ENCODE measurements at regions not wholly inside any gene's neighbourhood (a gene's known extent, or its start where the extent isn't known, plus 50 kb on each side); places are given as distances from the start of the nearest gene placed in this dataset.

GRCh38 chr13:73131247-73131646 lies 72.4 kb downstream of the KLF5 start:
- Histone ChIP-seq H3K9me3 (ENCODE audit: control insufficient read depth in 1 of 2, insufficient read depth in 1 of 2, low read length in 2 of 2) (no peaks in the 10 kb centered on the region), H3K4me1 (ENCODE audit: insufficient read depth, low read length) (no peaks in the 10 kb centered on the region), H3K36me3 (ENCODE audit: insufficient read depth, low read length) (no peaks in the 10 kb centered on the region), H3K27ac (ENCODE audit: low read depth in 1 of 2, low read length in 2 of 2) (no peak overlapping the region), H3K4me3 (ENCODE audit: low read length) (no peak overlapping the region), H3K27me3 (ENCODE audit: control insufficient read depth in 1 of 2, insufficient read depth in 2 of 2, low read length in 2 of 2) (no peaks in the 10 kb centered on the region)
- no peaks in the 10 kb centered on the region for H3K9me3 Mint-ChIP-seq
- no peak for TF ChIP-seq CTCF (IDR thresholded peaks at IDR 0.05)
- no peak for ATAC-seq (ENCODE audit: poor library complexity)
- H3K27me3 Mint-ChIP-seq = no peaks in the 10 kb centered on the region
- no peak overlapping the region for H3K4me3 Mint-ChIP-seq
- POLR2A ChIA-PET = no interaction called here
- no peak for DNase-seq
- H3K36me3 Mint-ChIP-seq (ENCODE audit: low read depth) = no peaks in the 10 kb centered on the region
- H3K4me1 Mint-ChIP-seq (ENCODE audit: low read depth) = no peaks in the 10 kb centered on the region
- intact Hi-C loops (cut with DNase I, micrococcal nuclease) = no loop called here
- CTCF ChIA-PET = interaction anchor here (0.7 kb wide), 1 partner anchor 24 kb away, joined by 4 read pairs; no protein-coding TSS in a partner anchor
- no peak overlapping the region for H3K27ac Mint-ChIP-seq

GRCh38 chr13:73129023-73129422 lies 70.2 kb downstream of the KLF5 start:
- Histone ChIP-seq H3K27me3 (ENCODE audit: control insufficient read depth in 1 of 2, insufficient read depth in 2 of 2, low read length in 2 of 2) (no peaks in the 10 kb centered on the region), H3K27ac (ENCODE audit: low read depth in 1 of 2, low read length in 2 of 2) (no peak overlapping the region), H3K36me3 (ENCODE audit: insufficient read depth, low read length) (no peaks in the 10 kb centered on the region), H3K9me3 (ENCODE audit: control insufficient read depth in 1 of 2, insufficient read depth in 1 of 2, low read length in 2 of 2) (no peaks in the 10 kb centered on the region), H3K4me1 (ENCODE audit: insufficient read depth, low read length) (no peaks in the 10 kb centered on the region), H3K4me3 (ENCODE audit: low read length) (no peak overlapping the region)
- H3K27ac Mint-ChIP-seq = no peak overlapping the region
- no peaks in the 10 kb centered on the region for H3K36me3 Mint-ChIP-seq (ENCODE audit: low read depth)
- H3K27me3 Mint-ChIP-seq = no peaks in the 10 kb centered on the region
- CTCF ChIA-PET = no interaction called here
- no peak overlapping the region for H3K4me3 Mint-ChIP-seq
- TF ChIP-seq CTCF (IDR thresholded peaks at IDR 0.05) = no peak
- H3K4me1 Mint-ChIP-seq (ENCODE audit: low read depth) = no peaks in the 10 kb centered on the region
- no peak for DNase-seq
- intact Hi-C loops (cut with DNase I, micrococcal nuclease) = no loop called here
- POLR2A ChIA-PET = no interaction called here
- H3K9me3 Mint-ChIP-seq = no peaks in the 10 kb centered on the region
- ATAC-seq (ENCODE audit: poor library complexity) = no peak
